ENCODE measurements at regions not wholly inside any gene's neighbourhood (a gene's known extent, or its start where the extent isn't known, plus 50 kb on each side); places are given as distances from the start of the nearest gene placed in this dataset.
A peak's percentile ranks its signal among the peaks of the same experiment; 100 is the strongest.
"Not testable (repeated sequence)": the region's sequence is repeated elsewhere in the genome, so short reads cannot be mapped to it uniquely, and the experiment has no call there.

DNA sequence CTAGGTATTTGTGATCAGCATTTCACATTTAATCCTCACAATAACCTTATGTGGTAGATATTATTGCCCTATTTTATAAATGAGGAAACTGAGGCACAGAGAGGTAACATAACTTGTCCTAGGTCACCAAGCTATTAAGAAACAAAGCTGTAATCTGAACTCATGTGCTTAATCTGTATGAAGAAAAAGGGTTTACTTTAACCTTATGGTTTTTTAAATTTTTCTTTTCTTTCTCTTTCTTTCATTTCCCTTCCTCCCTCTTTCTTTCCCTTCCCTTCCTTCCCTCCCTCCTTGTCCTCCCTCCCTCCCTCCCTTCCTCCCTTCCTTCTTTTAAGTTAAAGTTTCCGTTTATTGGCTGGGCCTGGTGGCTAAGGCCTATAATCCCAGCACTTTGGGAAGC, 105.2 kb upstream of the AMZ2 start:
- DNase-seq, result no peak

DNA sequence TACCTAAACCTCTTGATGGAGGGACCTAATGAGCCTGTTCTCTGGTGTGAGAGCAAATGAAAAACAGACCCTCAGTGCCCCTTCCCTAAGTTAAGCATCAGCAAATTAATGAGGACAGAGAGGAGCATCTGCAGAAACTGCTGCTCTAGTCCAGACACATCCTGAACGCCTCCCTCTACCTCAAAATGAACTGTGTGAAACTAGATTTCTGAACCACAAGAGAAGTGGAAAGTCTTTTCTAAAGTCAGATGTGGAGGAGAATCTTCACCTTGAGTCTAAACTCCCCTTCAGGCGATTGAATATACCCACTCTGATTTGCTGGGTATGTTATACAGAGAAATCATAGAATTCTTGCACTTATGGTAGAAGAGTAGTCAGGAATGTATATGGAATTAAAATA, 104.4 kb upstream of the AMZ2 start:
- no peak for DNase-seq

DNA sequence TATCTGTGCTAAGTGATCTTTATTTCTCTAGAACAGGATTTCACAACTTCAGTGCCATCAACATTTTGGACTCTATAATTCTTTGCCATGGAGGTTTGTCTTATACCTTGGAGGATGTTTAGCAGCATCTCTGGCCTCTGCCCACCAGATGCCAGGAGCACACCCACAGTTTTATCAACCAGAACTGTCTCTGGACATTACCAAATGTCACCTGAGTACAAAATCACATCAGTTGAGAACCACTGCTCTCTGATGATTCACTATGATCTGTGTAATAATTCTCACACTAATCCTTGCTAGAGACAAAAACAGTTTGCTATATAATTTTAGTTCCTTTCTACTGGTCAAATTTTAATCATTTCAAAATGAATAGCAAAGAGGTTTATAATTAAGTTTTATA, 102.8 kb upstream of the AMZ2 start:
- no peak for DNase-seq

DNA sequence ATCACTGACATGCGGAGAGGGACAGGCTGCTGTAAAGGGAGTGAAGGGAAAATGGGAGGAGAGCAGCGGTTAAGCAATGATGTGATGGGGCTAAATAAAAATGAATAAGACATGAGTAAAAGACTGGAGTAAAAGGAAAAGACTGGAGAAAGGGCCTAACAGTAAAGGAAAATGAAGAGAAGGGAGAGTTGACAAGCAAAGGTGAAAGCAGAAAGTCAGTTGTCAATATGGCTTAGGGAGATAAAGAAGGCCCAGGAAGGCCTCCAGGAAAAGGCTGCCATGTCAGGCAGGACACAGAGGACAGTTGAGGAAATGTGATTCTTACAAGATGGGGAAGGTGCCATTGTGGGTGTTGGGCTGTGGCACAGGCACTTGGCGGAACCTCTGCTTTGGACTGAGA, 98.9 kb upstream of the AMZ2 start:
- DNase-seq, result no peak

DNA sequence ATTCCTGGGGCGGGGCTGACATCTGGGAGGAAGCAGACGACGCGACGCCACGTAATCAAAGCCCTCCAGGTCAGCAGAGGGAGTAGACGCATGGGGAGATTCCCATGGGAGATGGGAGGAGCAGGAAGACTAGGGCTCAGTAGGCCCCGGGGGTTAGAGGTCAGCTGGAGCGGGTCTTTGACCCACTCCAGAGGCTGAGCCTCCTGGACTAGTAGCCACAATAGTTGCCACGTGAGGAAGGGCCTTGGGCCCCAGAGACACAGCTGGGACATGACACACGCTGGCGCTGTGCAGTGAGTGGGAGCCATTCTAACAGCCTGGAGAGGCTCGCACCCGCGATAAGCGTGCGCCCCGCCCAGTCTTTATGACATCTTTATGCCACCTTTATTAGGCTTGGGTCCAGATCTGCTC, 95.7 kb upstream of the AMZ2 start:
- no peak for DNase-seq

DNA sequence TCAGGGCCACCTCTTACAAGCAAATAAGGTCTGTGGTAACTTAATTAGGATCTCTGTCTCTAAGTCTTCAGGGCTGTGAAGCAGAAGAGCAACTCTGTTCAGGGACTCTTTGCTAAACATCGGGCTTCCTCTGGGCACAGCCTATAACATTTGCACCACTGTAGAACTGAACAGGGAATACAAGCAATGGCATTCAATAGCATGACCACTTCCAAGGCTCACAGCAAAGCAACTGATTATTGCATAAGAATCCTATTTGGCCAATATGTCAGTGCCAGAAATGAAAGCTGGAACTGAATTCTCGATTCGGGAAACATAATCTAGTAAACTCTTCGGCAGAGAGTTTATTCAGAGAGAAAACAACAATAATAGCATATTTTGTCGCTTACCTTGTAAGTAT, 92.2 kb upstream of the AMZ2 start:
- DNase-seq, result no peak

DNA sequence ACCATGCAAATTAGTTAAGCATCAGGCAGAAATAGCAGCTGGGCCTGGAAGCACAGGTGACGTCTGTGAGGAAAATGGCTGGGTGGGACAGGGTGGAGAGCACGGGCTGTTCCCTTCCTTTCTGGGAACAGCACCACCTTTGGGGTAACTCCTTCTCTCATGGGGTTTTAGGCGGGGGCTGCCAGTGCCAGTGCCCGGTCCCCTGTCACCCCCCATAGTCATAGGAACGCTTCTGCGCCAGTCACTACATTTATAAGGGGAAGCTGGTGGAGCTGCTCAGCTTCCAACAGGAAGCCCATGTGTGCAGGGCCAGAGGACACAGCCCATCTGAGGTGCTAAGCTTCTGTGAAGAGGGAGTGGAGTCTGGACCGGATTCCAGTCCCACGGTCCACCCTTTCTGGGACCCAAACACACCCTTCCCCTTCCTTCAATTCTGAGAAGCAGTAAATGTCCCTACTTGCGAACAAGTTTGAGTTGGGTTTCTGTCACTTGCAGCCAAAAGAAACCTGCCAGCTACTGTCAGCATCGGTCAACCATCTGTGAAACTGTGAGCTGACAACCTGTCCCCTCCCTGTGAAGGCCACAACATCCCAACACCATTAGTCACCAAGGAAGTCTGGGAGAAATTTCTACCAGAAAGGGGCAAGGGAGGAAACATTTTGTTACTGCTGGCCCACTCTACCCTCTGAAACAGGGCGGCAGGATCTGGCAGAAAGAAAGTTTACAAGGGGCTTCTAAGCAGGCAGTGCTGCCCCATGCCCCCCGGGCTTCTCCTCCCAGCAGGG, 86.0 kb upstream of the AMZ2 start:
- DNase-seq, result no peak

DNA sequence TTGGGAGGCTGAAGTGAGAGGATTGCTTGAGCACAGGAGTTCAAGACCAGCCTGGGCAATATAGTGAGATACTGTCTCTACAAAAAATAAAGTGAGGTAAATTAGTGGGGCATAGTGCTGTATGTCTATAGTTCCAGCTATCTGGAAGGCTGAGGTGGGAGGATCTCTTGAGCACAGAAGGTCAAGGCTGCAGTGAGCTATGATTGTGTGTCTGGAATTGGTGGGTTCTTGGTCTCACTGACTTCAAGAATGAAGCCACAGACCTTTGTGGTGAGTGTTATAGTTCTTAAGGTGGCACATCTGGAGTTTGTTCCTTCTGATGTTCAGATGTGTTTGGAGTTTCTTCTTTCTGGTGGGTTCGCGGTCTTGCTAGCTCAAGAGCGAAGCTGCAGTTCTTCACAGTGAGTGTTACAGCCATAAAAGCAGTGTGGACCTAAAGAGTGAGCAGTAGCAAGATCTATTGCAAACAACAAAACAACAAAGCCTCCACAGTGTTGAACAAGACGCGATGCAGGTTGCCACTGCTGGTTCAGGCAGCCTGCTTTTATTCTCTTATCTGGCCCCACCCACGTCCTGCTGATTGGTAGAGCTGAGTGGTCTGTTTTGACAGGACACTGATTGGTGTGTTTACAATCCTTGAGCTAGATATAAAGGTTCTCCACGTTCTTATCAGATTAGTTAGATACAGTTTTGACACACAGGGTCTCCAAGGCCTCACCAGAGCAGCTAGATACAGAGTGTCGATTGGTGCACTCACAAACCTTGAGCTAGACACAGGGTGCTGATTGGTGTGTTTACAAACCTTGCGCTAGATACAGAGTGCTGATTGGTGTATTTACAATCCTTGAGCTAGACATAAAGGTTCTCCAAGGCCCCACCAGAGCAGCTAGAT, 79.3 kb upstream of the AMZ2 start:
- not testable (repeated sequence) for DNase-seq

DNA sequence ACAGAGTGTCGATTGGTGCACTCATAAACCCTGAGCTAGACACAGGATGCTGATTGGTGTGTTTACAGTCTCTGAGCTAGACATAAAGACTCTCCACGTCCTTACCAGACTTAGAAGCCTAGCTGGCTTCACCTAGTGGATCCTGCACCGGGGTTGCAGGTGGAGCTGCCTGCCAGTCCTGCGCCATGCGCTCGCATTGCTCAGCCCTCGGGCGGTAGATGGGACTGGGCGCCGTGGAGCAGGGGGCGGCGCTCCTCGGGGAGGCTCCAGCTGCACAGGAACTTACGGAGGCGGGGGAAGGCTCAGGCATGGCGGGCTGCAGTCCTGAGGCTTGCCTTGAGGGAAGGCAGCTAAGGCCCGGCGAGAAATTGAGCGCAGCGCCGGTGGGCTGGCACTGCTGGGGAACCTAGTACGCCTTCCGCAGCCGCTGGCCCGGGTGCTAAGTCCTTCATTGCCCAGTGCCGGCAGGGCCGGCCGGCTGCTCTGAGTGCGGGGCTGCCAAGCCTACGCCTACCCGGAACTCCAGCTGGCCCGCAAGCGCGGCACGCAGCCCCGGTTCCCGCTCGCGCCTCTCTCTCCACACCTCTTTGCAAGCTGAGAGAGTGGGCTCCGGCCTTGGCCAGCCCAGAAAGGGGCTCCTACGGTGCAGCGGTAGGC, 78.5 kb upstream of the AMZ2 start:
- DNase-seq, result not testable (repeated sequence)

DNA sequence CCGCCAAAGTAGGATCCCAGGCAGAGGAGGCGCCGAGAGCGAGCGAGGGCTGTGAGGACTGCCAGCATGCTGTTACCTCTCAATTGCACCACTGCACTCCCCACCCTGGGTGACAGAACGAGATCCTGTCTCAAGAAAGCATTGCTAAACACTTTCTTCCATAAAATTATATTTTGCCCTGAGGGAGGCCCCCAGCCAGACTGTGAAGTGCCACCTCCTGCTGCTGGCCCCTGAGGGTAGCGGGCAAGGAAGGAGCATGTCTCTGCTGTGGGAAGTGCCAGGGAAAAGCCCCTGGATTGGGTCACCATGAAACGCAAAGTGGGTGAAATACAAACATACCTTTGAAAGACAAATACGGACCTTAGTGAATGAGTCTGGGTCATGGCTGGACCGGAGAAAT, 78.0 kb upstream of the AMZ2 start:
- DNase-seq, result no peak

DNA sequence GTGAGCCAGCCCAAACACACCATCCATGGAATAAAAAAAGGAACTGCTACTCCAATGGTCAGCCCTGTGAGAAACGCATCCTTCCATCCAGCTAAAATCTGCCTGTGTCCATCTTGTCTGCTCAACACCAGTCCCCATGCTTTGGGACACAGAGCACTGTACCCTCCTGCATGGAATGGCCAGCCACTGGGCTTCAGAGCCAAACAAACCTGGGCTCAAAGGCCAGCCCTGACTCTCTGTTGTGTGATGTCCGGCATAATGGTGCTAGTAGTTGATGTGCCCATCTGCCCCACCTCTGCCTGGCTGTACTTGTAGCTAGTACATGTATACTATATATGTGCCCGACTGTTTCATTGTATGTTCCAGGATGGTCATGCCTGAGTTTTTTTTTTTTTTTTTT, 77.6 kb upstream of the AMZ2 start:
- no peak for DNase-seq

DNA sequence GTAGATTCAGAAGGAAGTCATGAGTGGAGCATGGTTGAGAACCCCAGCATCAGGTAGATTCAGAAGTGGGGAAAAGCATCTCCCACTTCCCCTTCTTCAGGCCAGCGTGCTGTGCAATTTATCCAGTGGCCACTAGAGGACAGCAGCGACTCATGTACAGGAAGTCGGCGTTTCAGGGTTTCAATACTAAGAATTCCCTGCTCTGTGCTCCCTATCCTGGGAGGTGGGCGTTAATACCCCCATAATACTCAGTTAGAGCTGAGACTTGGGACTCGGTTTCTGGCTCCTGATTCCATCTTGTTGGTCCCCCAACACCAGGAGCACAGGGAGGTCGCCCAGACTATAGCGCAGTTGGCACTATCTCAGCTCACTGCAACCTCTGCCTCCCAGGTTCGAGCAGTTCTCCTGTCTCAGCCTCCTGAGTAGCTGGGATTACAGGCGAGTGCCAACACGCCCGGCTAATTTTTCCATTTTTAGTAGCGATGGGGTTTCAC, 75.3 kb upstream of the AMZ2 start:
- peak; percentile 71 for DNase-seq

DNA sequence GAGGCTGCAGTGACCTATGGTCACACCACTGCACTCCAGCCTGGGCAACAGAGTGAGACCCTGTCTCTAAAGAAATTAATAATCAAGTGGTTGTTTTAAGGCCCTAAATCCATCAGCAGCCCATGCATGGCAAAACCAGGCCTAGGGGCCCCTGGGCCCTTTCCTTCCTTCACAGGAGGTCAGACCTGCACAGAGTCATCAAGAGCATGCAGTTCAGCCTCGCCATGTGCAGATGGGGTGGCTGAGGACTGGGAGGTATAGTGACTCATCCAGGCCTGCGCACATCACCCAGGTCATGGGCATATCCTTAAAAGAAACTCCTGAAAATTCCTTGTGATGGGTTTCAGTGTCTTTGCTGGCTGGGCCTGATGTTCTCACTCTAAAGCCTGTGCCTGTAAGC, 72.4 kb upstream of the AMZ2 start:
- DNase-seq, result no peak

DNA sequence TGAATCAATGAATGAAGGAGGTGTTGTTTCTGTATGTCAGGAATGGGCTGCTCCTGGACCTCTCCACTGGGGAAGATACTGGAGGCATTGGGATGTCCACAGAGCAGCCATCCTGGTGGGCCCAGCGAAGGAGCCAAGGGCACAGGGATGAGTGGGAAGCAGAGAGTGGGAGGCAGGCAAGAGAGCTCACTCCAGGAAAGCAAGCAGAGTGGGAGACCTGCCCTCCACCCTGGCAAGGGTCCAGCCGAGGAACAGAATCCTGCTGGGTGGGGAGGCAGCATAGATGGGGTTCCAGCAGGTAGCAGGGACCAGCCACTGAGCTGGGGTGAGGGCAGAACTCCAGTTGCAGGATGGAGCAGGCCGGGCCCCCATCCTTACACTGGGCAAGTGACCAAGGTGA, 71.9 kb upstream of the AMZ2 start:
- DNase-seq, result no peak

DNA sequence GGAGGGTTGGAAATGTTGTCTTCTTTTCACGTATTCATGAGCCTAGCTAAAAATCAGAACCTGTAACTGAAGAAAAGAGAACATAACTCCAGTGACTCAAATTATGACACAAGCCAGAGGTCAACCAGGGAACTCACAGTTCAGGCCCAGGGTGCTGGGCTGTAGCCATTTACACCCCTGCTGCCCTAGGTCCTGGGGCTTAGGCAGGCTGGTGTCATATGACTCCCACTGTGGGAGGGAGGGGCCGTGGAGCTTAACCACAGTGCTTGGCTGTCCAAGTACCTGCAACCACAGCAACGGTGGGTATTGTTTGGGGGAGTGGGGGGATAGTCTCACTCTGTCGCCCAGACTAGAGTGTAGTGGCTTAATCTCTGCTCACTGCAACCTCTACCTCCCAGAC, 71.1 kb upstream of the AMZ2 start:
- no peak for DNase-seq

DNA sequence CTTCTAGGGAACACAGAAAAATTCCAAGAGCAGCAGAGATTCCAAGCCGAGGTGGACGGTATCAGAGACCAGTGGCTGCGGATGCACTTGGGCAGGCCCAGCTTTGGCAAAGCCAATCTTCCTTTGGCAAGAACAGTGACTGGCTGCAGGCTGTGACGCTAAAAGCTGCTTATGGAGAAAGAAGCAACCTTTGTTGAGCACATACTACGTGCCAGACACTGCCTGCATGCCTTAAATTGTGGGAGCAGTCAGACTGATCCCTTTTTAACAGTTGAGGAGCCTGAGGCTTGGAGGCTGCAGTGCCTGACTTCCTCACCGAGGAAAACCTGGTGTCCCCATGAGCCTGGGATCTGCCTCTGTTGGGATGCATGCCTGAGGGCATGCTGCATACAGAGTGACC, 69.0 kb upstream of the AMZ2 start:
- DNase-seq, result no peak

DNA sequence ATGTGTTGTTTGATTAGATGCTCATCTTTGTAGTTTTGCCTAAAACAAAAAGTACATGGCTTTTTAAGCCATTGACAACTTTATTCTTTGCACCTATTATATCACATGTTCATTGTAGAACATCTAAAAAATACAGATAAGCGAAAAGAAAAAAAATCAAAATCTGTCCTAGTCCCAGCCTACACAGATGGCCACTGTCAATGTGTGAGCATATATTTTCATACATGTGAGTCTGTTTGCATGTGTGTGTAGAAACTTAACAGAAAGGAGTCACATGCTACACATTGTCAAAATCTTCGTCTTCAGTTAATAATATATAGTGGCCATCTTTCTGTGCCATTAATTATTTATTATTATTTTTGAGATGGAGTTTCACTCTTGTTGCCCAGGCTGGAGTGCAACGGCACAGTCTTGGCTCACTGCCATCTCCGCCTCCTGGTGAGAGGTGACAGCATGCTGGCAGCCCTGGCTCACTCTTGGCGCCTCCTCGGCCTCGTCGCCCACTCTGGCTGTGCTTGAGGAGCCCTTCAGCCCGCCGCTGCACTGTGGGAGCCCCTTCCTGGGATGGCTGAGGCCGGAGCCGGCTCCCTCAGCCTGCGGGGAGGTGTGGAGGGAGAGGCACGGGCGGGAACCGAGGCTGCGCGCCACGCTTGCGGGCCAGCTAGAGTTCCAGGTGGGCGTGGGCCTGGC, 68.5 kb upstream of the AMZ2 start:
- DNase-seq, result no peak

DNA sequence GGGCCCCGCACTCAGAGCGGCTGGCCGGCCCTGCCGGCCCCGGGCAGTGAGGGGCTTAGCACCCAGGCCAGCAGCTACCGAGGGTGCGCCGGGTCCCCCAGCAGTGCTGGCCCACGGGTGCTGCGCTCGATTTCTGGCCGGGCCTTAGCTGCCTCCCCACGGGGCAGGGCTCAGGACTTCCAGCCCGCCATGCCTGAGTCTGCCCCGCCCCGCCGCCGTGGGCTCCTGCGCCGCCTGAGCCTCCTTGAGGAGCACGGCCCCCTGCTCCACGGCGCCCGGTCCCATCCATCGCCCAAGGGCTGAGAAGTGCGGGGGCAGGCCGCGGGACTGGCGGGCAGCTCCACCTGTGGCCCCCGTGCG, 67.9 kb upstream of the AMZ2 start:
- DNase-seq, result no peak

DNA sequence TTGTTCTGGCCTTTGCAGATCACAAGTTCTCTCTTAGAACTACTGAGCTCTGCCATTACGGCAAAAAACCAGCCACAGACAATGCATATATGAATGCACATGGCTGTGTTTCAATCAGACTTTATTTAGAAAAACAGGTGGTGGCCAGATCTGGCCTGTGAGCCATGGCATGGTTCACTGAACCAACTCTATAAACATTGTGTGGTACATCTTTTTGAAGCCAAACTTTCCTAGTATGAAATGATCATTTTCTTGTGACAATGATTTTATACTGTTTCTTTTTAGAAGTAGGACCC, 65.9 kb upstream of the AMZ2 start:
- no peak for DNase-seq

DNA sequence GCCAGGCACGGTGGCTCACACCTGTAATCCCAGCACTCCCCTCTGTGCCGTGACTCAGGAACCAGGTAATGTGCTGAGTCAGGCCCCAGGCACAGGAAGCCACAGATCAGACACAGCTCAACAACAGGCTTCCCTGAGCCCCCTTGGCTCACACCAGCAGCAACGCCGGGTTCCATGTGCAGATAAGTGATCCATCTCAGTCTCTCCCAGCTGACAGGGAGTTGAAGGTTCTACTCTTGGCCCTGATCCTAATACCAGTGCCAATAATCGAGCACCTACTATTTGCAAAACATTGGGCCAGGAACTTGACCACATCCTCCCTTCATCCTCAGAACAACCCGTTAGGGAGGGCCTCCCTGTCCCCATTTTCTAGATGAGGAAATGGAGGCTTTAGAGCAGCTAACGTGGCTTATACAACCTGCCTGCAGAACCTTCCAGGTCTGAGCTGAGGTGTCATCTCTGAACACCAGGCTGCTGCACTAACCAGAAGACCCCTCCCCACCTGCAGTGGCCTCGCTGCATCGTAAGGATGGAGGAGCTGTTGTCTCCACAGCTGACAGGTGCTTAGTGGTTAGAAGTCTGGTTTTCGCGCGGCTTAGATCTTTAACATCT, 64.8 kb upstream of the AMZ2 start:
- no peak for DNase-seq

DNA sequence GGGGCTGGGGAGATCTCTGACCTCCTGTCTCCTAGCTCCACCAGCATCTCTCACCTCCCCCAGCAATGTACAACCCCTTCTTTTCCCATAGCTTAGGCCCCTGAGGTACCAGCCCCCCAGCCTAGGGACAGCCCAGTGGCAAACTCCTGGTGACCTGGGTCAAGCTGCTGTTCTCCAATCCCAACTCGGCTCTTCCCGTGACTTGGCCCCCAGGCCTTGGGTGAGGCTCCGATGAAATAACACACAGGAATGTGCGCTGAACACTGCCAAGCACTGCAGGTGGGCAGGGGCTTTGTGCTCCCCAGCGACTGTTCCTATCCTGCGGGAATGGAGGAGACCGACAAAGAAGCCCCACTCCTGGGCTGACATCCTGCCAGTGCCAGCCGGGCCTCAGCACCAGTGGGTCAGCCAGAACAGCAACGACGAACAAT, 63.7 kb upstream of the AMZ2 start:
- DNase-seq, result no peak

DNA sequence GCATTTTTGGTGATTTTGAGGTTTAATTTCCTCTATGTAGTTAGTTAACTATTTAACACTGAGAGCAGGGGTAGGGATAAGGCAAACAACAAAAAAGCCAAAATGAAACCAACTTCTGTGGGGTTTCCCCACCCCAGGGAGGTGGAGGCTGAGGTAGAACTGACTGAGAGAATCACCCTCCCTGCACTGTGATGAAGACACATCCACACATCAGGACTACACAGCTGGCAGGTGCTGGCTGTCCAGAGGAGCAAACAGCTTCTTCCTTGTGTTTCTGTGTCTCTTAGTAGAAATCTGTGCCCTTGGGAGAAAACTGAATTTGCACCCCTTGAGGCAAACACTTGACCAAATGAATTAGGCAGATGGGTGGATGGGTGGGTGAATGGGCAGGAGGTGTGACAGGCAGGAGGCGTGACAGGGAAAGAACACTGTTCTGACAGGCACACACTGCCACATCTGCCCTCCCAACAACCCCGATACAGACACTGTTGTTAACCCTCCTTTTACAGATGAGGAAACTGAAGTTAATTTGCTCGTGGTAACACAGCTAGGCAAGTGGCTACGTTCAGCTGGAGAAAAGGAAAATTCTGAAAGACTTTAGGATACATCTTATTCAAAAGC, 62.9 kb upstream of the AMZ2 start:
- no peak for DNase-seq

Measured in left hindlimb (tissue), 1 donor.